GM21576 (cell line): ENCODE measurements at regions not wholly inside any gene's neighbourhood (a gene's known extent, or its start where the extent isn't known, plus 50 kb on each side); places are given as distances from the start of the nearest gene placed in this dataset.

Experiments used
- ATAC-seq: cut with Tn5 transposase; IDR thresholded peaks from one replicate; pipeline ENCODE4 v1.9.1; 2021; ENCODE audit warnings: mild to moderate bottlenecking, moderate library complexity; ENCODE audit not compliant: unreplicated experiment

DNA sequence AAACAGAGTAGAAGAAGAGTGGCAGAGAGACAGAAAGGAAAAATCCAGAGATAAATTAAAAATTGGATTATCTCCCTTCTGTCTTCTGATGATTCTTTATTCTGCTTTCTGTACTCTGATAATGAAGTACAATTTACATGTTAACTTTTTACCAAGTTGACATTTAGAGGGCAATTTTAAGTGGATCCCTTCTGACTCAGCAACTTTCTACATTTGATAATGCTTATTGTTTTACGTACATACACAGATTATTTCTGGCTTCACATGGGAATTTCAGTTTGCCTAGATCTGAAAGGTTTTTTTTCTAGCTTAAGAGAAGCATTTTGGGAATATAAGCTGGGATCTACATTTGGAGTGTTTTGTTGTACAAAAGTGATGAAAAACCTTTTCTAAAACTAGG, 491.3 kb downstream of the OTOL1 start:
- ATAC-seq = no peak

DNA sequence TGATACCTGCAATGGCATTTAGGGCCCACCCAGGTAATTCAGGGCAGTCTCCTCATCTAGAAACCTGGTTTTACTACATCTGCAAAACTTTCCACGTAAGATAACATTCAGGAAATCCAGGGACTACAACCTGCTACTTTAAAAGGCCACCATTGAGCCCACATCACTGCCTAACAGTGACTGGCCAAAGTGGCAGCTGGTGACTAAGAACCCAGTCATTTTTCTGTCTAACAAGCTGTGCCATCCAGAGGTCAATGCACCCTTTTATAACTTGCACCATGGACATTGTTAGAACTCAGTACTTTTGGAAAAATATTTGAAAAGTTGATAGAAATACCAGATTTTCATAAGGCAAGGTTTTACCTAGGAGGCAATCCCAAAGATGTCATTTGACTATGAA, 492.4 kb downstream of the OTOL1 start:
- no peak for ATAC-seq

DNA sequence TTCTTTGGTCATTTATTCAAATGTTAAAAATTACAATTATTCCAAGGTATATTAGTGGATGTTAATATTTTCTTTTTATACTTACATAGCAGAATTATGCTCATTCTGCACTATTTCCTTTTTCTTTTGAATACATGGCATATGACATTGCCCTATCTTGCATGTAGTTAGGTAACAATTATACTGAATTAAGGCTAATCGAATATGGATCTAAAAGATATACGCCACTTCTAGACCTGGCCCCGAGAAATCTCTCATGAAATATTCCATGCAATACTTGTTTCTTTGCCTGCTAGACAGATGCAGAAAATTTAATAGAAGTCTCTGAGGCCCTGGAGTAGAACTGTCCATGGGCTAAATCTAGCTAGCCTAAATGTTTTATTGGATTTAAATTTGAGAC, 493.4 kb downstream of the OTOL1 start:
- no peak for ATAC-seq

DNA sequence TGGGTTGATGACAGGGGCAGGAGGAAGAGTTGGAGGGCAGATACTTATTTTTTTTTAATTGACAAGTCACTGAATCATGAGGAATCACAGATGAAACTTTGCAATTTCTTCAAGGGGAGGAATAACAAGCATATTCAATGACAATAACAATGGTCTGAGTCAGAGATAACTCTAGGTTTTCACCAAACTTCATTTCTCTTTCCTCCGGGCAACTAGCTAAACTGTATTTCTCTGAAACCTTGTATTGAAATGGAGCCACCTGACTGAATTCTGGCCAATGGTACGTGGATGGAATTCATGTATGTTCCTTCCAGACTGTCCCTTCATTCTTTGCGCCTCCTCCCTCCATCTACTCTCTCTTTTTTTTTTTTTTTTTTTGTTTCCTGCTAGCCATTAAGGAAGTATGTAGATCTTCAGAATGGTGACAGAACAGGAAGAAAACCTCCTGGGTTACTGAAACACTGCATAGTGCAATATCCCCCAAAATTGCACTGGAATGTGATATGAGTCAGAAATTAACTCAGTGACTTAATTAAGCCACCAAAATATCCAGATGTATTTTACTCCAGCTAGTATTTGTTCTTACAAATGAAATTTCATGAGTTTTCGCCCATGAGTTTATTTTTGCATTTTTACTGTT, 495.4 kb downstream of the OTOL1 start:
- ATAC-seq = no peak

DNA sequence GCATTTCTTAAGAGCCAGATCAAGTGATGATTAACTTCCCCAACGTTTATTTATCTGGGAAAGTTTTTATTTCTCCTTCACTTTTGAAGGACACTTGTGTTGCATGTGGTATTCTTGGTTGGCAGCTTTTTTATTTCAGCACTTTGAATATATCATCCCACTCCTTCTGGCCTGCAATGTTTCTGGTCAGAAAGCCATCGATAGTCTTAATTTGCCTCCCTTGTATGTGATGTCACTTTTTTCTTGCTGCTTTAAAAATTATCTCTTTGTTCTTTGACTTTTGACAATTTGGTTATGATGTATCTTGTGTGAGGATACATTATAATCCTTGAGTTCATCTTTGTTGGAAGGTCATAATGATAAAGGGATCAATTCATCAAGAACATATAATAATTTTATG, 503.2 kb downstream of the OTOL1 start:
- no peak for ATAC-seq

DNA sequence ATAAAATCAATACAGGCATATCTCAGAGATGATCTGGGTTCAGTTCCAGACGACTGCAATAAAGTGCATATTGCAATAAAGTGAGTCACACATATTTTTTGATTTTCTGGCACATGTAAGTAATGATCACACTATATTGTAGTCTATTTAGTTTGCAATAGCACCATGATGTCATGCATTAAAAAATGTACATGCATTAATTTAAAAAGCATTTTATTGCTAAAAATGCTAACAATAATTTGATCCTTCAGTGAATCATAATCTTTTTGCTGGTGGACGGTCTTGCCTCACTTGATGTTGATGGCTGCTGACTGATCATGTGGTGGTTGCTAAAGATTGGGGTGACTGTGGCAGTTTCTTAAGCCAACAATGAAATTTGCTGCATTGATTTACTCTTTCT, 511.1 kb downstream of the OTOL1 start:
- ATAC-seq = no peak

DNA sequence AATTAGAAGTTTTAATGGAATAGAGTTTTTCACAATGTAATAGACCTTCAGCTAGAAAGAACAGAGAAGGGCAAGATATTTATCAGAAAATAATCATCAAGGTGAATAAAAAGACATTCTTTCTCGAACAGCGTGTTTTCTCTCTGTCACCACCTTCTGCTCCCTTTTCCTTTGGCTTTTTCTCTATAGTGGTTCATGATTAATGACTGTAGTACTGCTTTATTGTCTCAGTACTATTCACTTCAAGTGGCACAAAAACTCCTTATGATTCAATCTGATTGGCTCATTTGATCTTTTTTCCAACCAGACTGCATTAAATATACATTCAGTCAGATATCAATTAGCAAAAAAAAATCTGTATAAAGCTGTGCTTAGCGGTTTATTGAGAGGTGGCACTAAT, 516.0 kb downstream of the OTOL1 start:
- ATAC-seq = no peak

DNA sequence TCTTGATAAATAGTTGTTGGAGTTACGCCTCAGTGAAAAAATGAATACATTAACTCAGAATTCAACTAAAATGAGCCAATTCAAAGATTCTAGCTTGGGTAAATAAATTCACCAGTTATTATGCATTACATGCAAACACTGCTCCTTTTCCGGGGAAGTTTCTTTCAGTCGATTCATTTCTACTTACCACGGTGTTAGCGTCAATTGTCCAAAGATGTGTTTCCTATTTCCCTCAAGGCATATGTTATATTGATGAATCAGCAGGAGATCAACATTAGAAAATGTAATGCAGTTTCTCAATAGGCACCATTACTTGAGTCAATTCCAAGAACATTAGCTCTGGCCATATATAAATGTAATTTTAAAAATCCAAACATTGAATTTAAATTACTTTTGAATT, 517.7 kb downstream of the OTOL1 start:
- ATAC-seq = no peak

DNA sequence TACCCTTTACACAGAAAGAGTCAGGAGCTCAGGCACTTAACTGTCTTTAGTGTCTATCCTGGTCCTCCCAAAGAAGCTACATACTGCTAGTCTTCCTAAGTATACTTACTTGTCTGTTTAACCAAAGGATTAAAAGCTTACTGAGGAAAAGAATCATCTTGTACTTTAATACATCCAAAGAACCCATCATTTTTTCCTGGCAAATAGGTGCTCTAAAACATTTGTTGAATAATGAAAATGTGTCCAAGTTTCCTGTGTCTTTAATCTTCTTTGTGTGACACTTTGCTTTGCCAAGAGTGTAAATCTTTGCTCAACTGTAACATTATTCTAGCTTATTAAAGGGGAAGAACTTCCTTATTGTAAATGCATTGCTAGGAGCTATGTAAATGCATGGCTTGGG, 519.2 kb downstream of the OTOL1 start:
- ATAC-seq = no peak

DNA sequence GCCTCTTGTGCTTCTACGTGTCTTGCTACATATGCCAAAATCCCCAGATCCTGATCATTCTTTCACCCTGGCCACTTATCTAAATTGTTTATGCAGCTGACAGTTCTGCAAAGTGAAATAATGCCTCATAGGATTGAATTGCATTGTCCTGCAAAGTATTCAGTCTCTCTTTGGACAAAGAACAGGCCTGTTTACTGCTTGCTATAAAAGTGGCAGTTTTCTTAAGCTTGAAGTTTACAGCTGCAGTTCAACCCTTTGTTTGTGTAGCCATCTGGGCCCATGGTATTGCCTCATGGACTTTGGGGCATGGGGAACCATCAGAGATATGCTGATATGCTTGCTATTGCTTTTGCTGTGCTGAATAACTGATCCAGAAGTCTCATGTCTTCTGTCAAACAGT, 523.2 kb downstream of the OTOL1 start:
- no peak for ATAC-seq

DNA sequence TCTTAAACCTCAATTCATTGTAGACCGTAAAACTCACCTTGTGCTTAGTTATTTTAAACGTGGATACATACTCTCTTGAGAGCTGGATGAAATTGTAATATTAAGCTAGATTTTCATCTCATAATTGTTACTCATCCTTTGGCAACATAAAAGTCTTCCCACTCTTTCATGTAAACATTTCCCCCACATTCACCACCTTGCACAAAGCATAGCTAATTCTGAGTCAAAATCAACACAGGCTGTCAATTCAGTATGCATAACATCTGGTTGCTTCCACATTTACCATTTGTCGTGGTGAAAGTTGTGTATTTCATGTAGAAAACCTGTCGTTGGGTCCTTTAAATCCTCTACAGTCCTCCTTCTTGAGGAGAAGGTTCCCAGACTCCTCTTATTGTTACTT, 524.6 kb downstream of the OTOL1 start:
- no peak for ATAC-seq

DNA sequence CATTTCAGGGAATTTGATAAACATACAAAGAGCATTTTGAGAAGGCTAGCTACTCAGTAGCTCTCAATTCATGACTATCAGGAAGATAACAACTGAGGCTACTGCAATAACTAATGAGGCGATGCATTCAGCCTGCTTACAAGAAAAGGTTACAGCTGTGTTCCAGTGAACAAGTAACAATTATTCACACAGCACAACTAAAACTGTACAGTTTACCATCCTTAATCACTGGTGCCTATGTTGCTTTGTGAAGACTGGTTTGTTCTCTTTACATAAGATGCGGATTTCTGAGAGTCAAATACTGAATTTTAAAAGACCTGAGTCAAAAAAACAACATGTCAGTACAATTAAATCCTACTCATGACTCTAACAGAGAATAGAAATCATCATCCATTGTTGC, 526.3 kb downstream of the OTOL1 start:
- no peak for ATAC-seq

DNA sequence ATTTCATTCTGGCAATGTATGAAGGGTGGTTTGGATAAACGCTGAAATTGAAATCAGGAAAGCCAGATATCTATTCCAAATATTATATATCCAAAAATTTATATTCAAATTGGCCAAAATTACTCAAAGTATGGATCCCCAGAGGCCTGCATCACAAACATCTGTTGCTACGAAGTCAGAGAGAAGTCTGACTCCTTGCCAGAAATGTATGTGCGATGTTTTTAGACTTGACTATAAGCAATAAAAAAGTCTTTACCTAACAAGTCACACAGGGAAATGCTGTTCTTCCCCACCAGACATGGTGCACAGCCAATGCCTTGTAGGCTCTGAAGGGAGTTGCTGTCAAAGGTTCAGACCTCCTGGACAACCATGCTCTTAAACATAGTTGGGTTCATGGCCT, 533.1 kb downstream of the OTOL1 start:
- ATAC-seq = no peak

DNA sequence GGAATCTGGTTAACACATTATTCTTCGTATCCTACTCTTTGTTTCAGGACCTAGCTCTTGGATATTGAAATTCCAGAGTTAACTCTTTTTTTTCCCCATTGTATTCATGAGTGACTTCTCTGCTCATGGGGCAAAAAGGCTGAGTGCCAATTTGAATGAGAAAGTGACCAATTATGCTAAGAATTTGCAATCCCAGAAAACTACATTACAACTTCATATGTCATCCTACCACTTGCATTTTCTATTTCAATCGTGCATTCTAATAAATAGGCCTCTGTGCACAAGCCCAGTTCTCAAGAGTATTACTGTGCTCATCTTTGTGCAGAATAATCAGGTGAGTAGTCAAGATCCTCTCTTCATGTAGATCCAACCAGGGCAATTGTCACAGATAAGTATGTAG, 537.8 kb downstream of the OTOL1 start:
- no peak for ATAC-seq

DNA sequence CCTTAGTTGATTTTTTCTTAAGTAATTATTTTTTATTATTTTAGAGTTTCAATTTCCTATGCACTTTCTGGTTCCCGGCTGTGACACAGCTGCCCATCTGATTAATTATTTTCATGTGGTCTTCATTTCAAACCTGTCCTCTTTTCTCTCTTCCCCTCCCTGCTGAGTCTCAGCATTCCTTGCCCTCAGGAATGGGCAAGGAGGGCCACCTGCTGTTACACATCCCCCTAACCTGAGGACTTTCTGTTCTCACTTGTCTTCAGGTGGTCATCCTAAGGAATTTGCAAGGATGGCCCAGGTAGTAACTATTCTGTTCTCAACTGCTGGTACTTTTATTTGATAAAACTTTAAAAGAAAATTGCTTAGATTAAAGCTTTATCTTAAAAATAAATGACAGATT, 545.0 kb downstream of the OTOL1 start:
- no peak for ATAC-seq

DNA sequence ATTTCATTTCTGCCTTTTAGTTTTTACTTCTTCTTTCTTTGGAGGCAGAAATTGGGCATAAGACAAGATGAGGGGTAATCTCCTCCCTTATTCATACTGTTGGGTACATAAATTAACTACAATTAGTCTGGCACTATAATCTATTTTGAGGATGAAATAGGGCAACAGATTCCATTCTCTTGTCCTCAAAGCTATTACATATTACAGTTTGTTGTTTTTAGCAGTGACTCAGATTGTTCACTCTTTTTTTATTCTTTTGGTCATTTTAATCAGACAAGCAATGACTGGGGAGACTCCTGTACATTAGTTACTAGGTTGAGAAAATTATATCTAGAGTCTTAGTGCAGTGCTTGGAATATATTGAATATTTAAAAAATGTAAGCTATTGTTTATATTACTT, 556.0 kb downstream of the OTOL1 start:
- no peak for ATAC-seq

DNA sequence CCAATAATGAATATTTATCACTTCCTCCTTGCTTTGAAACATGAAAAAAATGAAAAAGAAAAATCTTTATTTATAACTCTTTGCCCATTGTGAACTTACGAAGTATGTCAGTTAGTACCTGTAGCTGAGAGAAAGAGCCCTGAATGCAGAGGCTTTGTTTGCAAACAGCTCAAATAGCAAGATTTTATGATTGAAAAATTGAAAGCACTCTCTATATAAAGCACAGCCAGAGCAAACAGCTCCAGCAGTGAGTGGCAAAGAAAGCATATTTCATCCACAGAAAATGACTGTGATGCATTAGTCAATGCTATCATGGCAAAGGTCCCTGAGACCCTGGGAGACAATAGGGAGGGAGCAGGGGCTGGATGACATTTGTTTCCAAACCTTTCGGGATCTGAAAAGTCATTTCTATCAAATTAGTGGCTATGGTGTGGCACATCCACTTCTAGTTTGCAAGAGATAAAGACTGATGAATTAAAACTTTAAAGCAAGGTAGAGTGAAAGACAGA, 576.1 kb downstream of the OTOL1 start:
- no peak for ATAC-seq

DNA sequence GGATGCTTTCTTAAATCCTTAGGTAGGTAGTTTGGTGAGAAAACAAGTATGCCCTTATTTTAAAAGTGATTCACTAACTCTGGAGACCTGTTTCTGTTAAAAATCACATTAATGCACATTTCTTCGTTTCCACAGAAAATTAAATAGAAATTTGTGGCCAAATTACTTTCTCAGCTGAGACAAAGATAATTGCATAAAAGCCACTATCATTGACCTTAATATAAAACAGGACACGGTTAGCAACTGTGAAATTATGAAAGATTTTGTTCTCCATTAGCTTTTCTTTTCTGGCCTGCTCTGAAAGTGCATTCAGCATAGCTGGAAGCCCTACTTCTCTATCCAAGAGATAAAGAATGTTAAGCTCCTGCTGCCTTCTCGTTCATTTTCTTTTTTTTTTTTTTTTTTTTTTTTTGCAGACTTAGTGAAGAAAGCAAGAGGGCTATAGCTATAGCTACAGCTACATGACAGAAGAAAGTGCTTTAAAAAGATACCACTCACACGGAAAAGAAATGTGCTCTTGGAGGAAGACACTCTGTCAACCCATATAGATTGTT, 576.9 kb downstream of the OTOL1 start:
- ATAC-seq = no peak

DNA sequence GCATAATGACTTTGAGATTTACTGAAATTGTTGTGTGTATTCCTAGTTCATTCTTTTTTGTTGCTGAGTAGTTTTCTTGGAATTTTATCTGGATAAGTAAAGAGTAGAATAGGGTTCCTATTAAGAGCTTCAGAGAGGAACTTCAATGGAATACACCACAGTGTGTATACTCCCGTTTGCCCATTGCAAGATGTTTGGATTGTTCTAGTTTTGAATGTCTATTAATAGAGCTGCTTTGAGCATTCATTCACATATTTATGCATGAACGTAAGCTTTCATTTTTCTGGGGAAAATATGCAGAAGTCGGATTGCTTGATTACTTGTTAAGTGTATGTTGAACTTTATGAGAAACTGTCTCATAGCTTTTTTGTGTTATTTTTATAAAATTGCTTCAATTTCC, 580.5 kb downstream of the OTOL1 start:
- ATAC-seq = no peak

DNA sequence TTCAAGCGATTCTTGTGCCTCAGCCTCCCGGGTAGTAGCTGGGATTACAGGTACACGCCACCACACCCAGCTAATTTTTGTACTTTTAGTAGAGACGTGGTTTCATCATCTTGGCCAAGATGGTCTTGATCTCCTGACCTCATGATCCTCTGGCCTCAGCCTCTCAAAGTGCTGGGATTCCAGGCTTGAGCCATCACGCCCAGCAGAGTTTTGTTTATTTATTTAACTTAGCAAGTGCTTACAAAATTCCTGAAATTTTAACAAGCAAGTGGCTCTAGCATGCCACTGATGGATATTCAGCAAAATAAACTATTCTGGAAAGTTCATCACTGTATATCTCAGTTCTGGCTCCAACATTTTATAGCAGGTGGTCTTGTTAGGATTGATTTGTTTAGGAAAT, 585.9 kb downstream of the OTOL1 start:
- ATAC-seq = no peak

DNA sequence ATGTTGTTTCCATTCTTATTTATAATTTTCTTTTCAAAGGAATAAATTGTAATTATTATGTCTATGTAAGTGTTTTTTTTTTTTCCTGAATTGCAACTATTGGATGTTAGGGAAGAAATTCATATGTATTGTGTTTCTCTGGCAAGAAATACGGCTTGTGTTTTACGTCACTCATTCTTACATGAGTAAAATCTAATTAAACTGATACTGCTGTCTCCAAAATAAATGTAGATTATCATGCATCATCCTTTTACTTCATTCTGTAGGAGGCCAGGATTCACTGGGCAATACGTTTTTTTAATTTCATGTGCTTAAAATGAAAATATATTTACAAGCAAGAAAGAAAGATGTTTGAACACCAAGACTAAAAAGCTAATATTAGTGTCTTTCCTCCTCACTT, 590.8 kb downstream of the OTOL1 start:
- no peak for ATAC-seq

DNA sequence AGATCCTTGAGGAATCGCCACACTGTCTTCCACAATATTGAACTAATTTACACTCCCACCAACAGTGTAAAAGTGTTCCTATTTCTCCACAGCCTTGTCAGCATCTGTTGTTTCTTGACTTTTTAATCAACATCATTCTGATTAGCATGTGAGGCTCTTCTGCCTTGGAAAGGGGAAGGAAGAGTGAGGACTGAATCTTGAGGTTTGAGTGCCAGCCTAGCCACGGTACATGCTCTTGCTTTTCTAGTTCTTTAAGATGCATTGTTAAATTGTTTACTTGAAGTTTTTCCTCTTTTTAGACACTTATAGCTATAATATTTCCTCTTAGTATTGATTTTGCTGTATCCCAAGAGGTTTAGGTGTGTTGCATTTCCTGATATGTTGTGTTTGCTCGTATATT, 596.1 kb downstream of the OTOL1 start:
- ATAC-seq = no peak

DNA sequence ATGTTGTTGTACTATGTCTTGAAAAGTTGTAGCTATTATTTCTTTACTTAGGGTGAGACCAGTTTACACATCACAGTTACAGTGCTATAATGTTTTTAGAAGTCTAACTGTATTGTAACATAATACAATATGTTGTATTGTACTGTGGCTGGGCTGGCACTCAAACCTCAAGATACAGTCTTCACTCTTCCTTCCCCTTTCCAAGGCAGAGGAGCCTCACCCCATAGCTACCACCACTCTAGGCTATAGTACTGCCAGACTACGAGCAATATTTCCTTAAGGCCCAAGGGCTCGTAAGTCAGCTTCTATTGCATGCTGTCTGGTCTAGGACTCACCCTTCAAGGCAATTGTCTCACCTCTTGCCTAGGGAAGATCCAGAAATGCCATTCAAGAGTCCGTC, 597.7 kb downstream of the OTOL1 start:
- no peak for ATAC-seq
